Pancreas (tissue), 10 donors: ENCODE measurements at regions not wholly inside any gene's neighbourhood (a gene's known extent, or its start where the extent isn't known, plus 50 kb on each side); places are given as distances from the start of the nearest gene placed in this dataset.

Source experiments
- ATAC-seq, 4 donors: fragments of 200-7000 bp; cut with Tn5 transposase; one replicate each; pipeline versions ENCODE4 v1.8.0 to v1.9.1; 2020; ENCODE audit warnings: mild to moderate bottlenecking in 4 of 4, moderate library complexity in 4 of 4
- DNase-seq, 6 donors: peaks; one replicate each; pipeline ENCODE4 v3.0.0-alpha.2; 2020
- FAIRE-seq: peaks from 2 replicates; lab custom pipeline; 2012; peaks lifted over from hg19 to GRCh38; lab: Jason Lieb, UNC
- H3K27ac ChIP-seq, 4 donors: fragments of 200-600 bp; sonication (generic); 1 replicate in 3 of 4; 2 replicates in 1 of 4; pipeline versions ENCODE4 v1.5.0 to v1.8.0; 2020
- H3K27me3 ChIP-seq, 4 donors: fragments of 200-600 bp; one replicate each; pipeline ENCODE4 v1.8.0; 2021
- H3K36me3 ChIP-seq, 3 donors: fragments of 200-600 bp; sonication (generic) in 1 of 3; one replicate each; pipeline versions ENCODE4 v1.5.0 to v1.8.0; 2020 to 2021
- H3K4me1 ChIP-seq, 3 donors: fragments of 200-600 bp; one replicate each; pipeline ENCODE4 v1.8.0; 2021
- H3K4me3 ChIP-seq, 4 donors: fragments of 200-600 bp; sonication (generic) in 2 of 4; one replicate each; pipeline versions ENCODE4 v1.5.0 to v1.8.0; 2020 to 2021
- H3K9me3 ChIP-seq, 4 donors: fragments of 200-600 bp; one replicate each; pipeline ENCODE4 v1.8.0; 2021
- WGBS, 2 donors: extraction: QIAGEN DNeasy Blood & Tissue Kit; methylation state at CpG; one replicate each; pipeline ENCODE4 v1.1.7; 2013; 5-methylcytosine and 5-hydroxymethylcytosine counted together
- intact Hi-C, 3 donors: fragments of 100-400 bp; cut with DNase I; formaldehyde crosslinking; loops; one replicate each; pipeline versions ENCODE4 v1.11.1 to v1.14.2; 2022
- TF ChIP-seq, protein P1 (sequence below), 4 donors: fragments of 200-600 bp; sonication (generic) in 3 of 4; IDR thresholded peaks; one replicate each; pipeline versions ENCODE4 v1.5.0 to v1.8.0; 2021; ENCODE audit warnings: antibody characterized with exemption in 4 of 4
- donor health status: healthy with polysubstance abuse.
- donor health status: DM: no; HTN: no; CAD: no; lungs with moderate emphysema.
- donor health status: DM: no; HTN: no; CAD: no.
- donor health status: control.
- donor health status: control.
- donor health status: Bipolar disorder and iron deficiency.
- donor health status: DM: yes; HTN: yes; CAD: no.
- donor health status: DM: no; HTN: no; CAD: no.
- donor health status: DM: no; HTN: no; CAD: no.
- donor health status: DM: yes; HTN: yes; CAD: no.

DNA sequence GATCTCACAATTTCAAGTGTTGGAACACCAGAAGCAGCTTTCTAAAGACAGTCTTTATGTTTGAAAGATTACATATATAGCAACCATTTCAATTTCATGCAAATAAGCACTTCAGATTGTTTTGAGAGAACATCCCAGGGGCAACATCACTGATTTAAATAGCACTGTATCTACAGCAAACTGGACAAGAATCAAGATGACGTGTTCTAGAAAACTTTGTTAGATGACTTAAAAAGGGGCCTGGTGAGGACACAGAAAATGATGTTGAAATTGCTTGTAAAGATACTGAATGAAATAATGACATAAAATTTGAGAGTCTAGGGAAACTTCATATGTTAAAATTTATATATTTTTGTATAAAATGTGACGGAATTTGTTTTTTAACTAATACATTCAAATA, 277.1 kb downstream of the KLF12 start:
- intact Hi-C loops, result no loop called here
- Histone ChIP-seq H3K4me3 (no peak overlapping the region), H3K9me3 (no peaks in the 10 kb centered on the region), H3K27ac (no peak overlapping the region), H3K27me3 (no peaks in the 10 kb centered on the region), H3K4me1 (no peaks in the 10 kb centered on the region), H3K36me3 (no peaks in the 10 kb centered on the region)
- FAIRE-seq (no peak), ATAC-seq (no peak), DNase-seq (no peak)
- TF ChIP-seq, protein P1, sequence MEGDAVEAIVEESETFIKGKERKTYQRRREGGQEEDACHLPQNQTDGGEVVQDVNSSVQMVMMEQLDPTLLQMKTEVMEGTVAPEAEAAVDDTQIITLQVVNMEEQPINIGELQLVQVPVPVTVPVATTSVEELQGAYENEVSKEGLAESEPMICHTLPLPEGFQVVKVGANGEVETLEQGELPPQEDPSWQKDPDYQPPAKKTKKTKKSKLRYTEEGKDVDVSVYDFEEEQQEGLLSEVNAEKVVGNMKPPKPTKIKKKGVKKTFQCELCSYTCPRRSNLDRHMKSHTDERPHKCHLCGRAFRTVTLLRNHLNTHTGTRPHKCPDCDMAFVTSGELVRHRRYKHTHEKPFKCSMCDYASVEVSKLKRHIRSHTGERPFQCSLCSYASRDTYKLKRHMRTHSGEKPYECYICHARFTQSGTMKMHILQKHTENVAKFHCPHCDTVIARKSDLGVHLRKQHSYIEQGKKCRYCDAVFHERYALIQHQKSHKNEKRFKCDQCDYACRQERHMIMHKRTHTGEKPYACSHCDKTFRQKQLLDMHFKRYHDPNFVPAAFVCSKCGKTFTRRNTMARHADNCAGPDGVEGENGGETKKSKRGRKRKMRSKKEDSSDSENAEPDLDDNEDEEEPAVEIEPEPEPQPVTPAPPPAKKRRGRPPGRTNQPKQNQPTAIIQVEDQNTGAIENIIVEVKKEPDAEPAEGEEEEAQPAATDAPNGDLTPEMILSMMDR (IDR thresholded peaks at IDR 0.05), result no peak
- 84 to 91% methylated on average over 2 of the region's 2 CpGs for WGBS, 2 donors

DNA sequence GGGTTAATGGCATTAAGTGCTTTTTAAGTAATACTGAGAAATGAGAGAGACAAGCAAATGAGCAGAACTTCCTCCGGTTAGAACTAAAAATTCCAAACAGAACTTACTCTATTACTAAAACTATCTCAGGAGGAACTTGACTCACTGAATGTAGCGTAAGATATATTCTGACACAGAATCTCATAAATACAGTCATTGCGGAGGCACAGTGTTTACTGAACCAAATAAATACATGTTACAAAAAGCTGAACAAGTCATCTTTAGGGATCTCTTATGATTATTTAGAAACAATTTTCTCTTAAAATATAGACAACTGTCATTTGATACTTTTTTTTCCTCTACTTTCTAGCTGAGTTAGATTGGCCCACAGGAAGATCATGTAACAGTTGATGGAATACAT, 283.1 kb downstream of the KLF12 start:
- Histone ChIP-seq H3K27ac (no peak overlapping the region), H3K36me3 (no peaks in the 10 kb centered on the region), H3K27me3 (no peaks in the 10 kb centered on the region), H3K4me3 (no peak overlapping the region), H3K9me3 (no peaks in the 10 kb centered on the region), H3K4me1 (no peaks in the 10 kb centered on the region)
- intact Hi-C loops, result no loop called here
- no peak for ATAC-seq
- TF ChIP-seq, protein P1 (IDR thresholded peaks at IDR 0.05), result no peak
- DNase-seq, result no peak
- no peak for FAIRE-seq
- WGBS, 2 donors, result 65 to 84% methylated on average over 3 of the region's 3 CpGs

DNA sequence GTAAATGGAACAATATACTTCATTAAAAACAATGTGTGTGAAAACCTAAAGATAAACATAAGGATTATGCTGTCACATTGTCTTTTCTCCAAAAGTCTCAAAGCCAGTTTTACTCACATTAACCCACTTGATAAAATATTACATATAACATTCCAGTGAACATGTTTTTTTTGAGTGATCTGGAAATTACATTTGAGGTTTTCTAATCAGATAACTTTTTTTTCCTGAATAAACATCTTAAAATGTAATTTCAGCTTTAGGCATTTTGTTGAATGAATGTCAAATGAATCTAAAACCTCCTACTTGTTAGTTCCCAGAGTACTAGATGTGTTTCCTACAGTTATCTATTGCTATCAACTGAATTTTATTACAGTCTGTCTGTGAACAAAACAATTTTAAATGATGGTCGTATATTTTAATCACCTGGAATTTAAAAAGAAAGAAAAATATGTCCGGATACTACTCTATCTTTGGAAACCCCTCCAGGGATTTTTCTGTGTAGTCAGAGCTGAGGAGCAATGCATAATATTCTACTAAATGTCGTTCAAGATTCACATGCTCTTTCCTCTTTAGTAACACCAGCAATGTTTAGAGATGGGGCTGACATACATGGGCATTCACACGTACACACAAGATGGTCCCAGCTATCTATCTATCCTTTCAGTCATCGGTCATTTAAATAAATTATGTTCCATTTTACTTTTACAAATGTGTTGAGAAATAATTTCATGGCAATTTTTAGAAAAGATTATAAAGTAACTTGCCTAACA, 283.9 kb downstream of the KLF12 start:
- 40 to 59% methylated on average over 5 of the region's 5 CpGs for WGBS, 2 donors
- FAIRE-seq, result peak; percentile 34

DNA sequence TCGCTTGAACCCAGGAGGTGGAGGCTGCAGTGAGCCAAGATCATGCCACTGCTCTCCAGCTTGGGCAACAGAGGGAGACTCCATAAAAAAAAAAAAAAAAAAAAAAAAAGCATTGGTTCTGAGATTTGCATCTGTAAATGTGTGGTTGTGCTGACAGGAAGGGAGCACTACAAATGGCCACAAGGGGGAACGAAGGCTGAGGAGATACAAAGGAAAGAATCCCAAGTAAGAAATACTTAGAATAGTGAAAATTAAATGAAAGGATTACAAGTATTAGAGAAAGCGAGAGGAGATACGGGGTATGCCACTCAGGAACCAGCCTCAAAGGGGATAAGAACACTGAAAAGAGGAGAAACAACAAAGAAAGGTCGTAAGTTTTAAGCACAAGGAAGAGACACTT, 284.9 kb downstream of the KLF12 start:
- intact Hi-C loops, result no loop called here
- FAIRE-seq (no peak), ATAC-seq (no peak), DNase-seq (no peak)
- Histone ChIP-seq H3K9me3 (no peaks in the 10 kb centered on the region), H3K27me3 (no peaks in the 10 kb centered on the region), H3K27ac (no peak overlapping the region), H3K4me1 (no peaks in the 10 kb centered on the region), H3K36me3 (no peaks in the 10 kb centered on the region), H3K4me3 (no peak overlapping the region)
- WGBS, 2 donors, result 67 to 74% methylated on average over 5 of the region's 5 CpGs
- TF ChIP-seq, protein P1 (IDR thresholded peaks at IDR 0.05), result no peak

More for the DNA sequence above, 283.9 kb downstream of the KLF12 start:
- no peaks in the 10 kb centered on the region for H3K27me3 ChIP-seq
- H3K9me3 ChIP-seq, result no peaks in the 10 kb centered on the region
- TF ChIP-seq, protein P1 (IDR thresholded peaks at IDR 0.05), result no peak
- DNase-seq, result no peak
- H3K4me1 ChIP-seq, result no peaks in the 10 kb centered on the region
- ATAC-seq, result no peak
- intact Hi-C loops, result no loop called here
- H3K27ac ChIP-seq, result no peak overlapping the region
- H3K4me3 ChIP-seq, result no peak overlapping the region
- H3K36me3 ChIP-seq, result no peaks in the 10 kb centered on the region

DNA sequence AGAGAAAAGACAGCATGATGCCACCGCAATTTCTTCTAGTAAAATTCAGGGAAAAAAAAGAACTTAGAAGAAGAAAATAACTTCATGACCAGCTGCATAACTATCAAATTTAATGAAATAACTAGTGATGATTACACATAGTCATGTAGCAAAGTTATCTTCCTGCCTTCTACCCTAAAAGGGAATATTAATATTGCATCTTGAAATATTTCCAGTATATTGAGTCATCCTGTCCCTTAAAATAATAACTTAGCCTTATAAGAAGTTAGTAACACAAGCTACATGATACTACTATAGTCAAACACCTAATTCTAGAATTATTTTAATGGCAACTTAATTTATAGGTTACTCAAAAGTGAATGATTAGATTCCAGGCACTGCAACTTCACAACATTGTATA, 289.2 kb downstream of the KLF12 start:
- H3K27me3 ChIP-seq, result no peaks in the 10 kb centered on the region
- ATAC-seq (no peak), FAIRE-seq (peak; percentile 13), DNase-seq (no peak)
- H3K4me1 ChIP-seq, result no peaks in the 10 kb centered on the region
- no peak overlapping the region for H3K27ac ChIP-seq
- TF ChIP-seq, protein P1 (IDR thresholded peaks at IDR 0.05), result no peak
- intact Hi-C loops, result no loop called here
- 91 to 95% methylated on average over 1 of the region's 1 CpG for WGBS, 2 donors
- no peaks in the 10 kb centered on the region for H3K9me3 ChIP-seq
- H3K4me3 ChIP-seq, result no peak overlapping the region
- H3K36me3 ChIP-seq, result no peaks in the 10 kb centered on the region
